Activated CD8-positive, alpha-beta memory T cell treated with anti-CD3 and anti-CD28 coated beads, Interleukin-2, amount 50 U/mL, for 24 hours (primary cell): ENCODE measurements at regions not wholly inside any gene's neighbourhood (a gene's known extent, or its start where the extent isn't known, plus 50 kb on each side); places are given as distances from the start of the nearest gene placed in this dataset.
"Not testable (repeated sequence)": the region's sequence is repeated elsewhere in the genome, so short reads cannot be mapped to it uniquely, and the experiment has no call there.

Source experiments
- DNase-seq: peaks from one replicate; pipeline ENCODE4 v3.0.0-alpha.2; 2020; ENCODE audit errors: extremely low read depth

GRCh38 chr10:83516788-83517187 is 622.5 kb upstream of the GHITM start:
- DNase-seq = no peak

- DNase-seq = no peak
Observed at GRCh38 chr10:83517456-83517855, 621.9 kb upstream of the GHITM start.

- DNase-seq = no peak
Observed at GRCh38 chr10:83518779-83519178, 620.5 kb upstream of the GHITM start.

- DNase-seq = not testable (repeated sequence)
Observed at GRCh38 chr10:83520386-83520785, 618.9 kb upstream of the GHITM start.

GRCh38 chr10:83522456-83522855 is 616.9 kb upstream of the GHITM start:
- DNase-seq = no peak

GRCh38 chr10:83522881-83523386 is 616.4 kb upstream of the GHITM start:
- no peak for DNase-seq

GRCh38 chr10:83527934-83528333 is 611.4 kb upstream of the GHITM start:
- DNase-seq = no peak

- no peak for DNase-seq
Observed at GRCh38 chr10:83533290-83533689, 606.0 kb upstream of the GHITM start.

GRCh38 chr10:83536426-83536825 is 602.9 kb upstream of the GHITM start:
- no peak for DNase-seq

GRCh38 chr10:83538047-83538446 is 601.3 kb upstream of the GHITM start:
- DNase-seq = no peak

- DNase-seq = no peak
Observed at GRCh38 chr10:83539528-83540308, 599.6 kb upstream of the GHITM start.

GRCh38 chr10:83541046-83541445 is 598.3 kb upstream of the GHITM start:
- no peak for DNase-seq

GRCh38 chr10:83542774-83543411 is 596.4 kb upstream of the GHITM start:
- no peak for DNase-seq

GRCh38 chr10:83543691-83544462 is 595.4 kb upstream of the GHITM start:
- DNase-seq = no peak

GRCh38 chr10:83545901-83546391 is 593.4 kb upstream of the GHITM start:
- no peak for DNase-seq

- not testable (repeated sequence) for DNase-seq
Observed at GRCh38 chr10:83551190-83551589, 588.1 kb upstream of the GHITM start.

- no peak for DNase-seq
Observed at GRCh38 chr10:83553366-83553765, 585.9 kb upstream of the GHITM start.

GRCh38 chr10:83555264-83555663 is 584.0 kb upstream of the GHITM start:
- DNase-seq = no peak

GRCh38 chr10:83562381-83562780 is 576.9 kb upstream of the GHITM start:
- DNase-seq = no peak

- no peak for DNase-seq
Observed at GRCh38 chr10:83564889-83565588, 574.3 kb upstream of the GHITM start.

- no peak for DNase-seq
Observed at GRCh38 chr10:83572036-83572435, 567.3 kb upstream of the GHITM start.

GRCh38 chr10:83574770-83575169 is 564.5 kb upstream of the GHITM start:
- DNase-seq = no peak
